LNCaP clone FGC (cell line): ENCODE measurements at regions not wholly inside any gene's neighbourhood (a gene's known extent, or its start where the extent isn't known, plus 50 kb on each side); places are given as distances from the start of the nearest gene placed in this dataset.

Experiments used
- DNase-seq: peaks from one replicate; pipeline ENCODE4 v3.0.0-alpha.2; 2011; ENCODE audit warnings: low read depth
- H3K4me3 ChIP-seq: 2 replicates; pipeline ENCODE4 v1.5.1; 2011; ENCODE audit warnings: mild to moderate bottlenecking, low read depth, low read length, control low read depth
- TF ChIP-seq, protein P1 (sequence below): IDR thresholded peaks from 2 replicates; pipeline ENCODE4 v1.5.1; 2012; ENCODE audit warnings: mild to moderate bottlenecking; ENCODE audit not compliant: control insufficient read depth, insufficient read depth; ENCODE audit errors: extremely low read depth

DNA sequence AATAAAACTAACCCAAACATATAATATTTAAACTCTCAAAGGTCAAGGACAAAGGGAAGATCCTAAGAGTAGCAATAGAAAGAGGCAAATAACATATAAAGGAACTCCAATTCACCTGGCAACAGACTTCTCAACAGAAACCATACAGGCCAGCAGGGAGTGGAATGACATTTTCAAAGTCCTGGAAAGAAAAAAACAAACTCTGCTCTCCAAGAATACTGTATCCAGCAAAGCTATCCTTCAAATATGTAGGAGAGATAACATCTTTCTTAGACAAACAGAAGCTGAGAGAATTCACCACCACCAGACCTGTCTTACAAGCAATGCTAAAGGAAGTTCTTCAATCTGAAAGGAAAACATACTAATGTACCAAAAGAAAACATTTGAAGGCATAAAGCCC is 51.5 kb upstream of the TMEM158 start:
- TF ChIP-seq, protein P1, sequence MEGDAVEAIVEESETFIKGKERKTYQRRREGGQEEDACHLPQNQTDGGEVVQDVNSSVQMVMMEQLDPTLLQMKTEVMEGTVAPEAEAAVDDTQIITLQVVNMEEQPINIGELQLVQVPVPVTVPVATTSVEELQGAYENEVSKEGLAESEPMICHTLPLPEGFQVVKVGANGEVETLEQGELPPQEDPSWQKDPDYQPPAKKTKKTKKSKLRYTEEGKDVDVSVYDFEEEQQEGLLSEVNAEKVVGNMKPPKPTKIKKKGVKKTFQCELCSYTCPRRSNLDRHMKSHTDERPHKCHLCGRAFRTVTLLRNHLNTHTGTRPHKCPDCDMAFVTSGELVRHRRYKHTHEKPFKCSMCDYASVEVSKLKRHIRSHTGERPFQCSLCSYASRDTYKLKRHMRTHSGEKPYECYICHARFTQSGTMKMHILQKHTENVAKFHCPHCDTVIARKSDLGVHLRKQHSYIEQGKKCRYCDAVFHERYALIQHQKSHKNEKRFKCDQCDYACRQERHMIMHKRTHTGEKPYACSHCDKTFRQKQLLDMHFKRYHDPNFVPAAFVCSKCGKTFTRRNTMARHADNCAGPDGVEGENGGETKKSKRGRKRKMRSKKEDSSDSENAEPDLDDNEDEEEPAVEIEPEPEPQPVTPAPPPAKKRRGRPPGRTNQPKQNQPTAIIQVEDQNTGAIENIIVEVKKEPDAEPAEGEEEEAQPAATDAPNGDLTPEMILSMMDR, result no peak
- H3K4me3 ChIP-seq, result no peak overlapping the region
- peak; percentile 14 for DNase-seq

DNA sequence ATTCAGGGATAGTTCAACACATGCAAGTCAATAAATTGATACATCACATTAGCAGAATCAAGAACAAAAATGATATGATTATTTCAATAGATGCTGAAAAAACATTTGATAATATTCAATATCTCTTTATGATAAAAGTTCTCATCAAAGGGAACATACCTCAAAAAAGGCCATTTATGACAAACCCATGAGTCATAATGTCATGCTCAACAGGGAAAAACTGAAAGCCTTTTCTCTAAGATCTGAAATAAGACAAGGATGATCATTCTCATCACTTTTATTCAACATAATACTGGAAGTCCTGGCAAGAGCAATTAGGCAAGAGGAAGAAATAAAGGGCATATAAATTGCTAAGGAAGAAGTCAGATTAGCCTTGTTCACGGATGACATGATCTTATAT is 54.1 kb upstream of the TMEM158 start:
- H3K4me3 ChIP-seq, result no peak overlapping the region
- no peak for DNase-seq
- TF ChIP-seq, protein P1, result no peak

DNA sequence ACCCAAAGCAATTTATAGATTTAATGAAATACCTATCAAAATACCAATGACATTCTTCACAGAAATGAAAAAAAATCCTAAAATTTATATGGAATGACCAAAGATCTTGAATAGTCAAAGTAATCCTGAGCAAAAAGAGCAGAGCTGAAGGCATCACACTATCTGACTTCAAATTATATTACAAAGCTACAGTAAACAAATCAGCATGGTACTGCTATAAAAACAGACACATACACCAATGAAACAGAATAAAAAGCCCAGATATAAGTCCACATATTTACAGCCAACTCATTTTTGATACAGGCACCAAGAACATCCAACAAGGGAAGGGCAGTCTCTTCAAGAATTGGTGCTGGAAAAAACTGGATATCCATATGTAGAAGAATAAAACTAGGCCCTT is 54.9 kb upstream of the TMEM158 start:
- no peak for DNase-seq
- TF ChIP-seq, protein P1, result no peak
- no peak overlapping the region for H3K4me3 ChIP-seq

DNA sequence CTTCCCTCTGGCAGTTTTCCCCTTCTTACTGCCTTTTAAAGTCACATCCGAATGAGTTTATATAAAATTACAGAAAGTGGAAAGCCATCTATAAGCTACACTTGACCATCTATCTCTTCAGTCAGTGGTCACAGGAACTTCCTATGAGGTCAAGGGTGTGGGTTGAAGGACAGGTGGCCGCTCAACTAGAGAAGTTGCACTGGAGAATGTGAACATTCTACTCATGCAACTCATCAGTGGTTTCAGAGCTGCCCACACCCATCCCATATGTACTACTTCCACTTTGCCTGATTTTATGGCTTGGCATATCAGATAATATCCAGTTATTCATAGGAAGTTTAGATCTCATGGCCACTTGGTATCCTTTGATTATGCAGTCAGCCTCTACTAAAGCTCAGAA is 57.4 kb upstream of the TMEM158 start:
- H3K4me3 ChIP-seq, result no peak overlapping the region
- TF ChIP-seq, protein P1, result no peak
- no peak for DNase-seq

DNA sequence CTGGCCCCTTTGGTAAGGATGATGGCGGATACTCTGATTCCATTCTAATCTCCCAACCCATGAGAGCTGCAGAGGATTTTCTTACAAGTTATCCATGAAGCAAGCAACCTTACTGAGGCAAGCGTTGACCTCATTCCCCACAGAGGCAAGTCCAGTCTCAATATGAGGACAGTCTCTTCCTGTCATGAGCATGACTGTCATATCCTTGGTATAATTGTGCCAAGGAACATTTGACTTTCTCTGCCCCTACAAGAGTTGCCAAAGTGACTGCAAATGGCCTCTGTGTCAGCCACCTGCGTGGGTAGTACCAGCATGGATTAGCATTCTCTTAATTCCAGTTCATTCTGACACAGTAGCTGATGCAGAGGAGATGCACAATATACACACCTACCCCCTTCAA is 71.2 kb upstream of the TMEM158 start:
- no peak overlapping the region for H3K4me3 ChIP-seq
- TF ChIP-seq, protein P1, result no peak
- DNase-seq, result no peak

DNA sequence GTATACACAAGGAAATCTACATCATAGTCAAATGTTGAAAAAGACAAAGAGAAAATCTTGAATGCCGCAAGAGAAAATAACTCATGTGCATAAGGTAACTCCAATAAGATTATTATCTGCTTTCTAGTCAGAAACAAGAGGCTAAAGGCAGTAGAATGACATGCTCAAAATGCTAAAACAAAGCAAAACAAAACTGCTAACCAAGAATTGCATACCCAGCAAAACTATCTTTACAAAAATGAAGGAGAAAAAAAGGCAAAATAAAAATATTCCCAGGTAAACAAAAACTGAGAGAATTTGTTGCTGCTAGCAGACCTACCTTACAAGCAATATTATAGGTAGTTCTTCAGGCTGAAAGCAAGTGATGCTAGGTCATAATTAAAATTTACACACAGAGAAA is 76.4 kb upstream of the TMEM158 start:
- H3K4me3 ChIP-seq, result no peak overlapping the region
- DNase-seq, result no peak
- TF ChIP-seq, protein P1, result no peak

DNA sequence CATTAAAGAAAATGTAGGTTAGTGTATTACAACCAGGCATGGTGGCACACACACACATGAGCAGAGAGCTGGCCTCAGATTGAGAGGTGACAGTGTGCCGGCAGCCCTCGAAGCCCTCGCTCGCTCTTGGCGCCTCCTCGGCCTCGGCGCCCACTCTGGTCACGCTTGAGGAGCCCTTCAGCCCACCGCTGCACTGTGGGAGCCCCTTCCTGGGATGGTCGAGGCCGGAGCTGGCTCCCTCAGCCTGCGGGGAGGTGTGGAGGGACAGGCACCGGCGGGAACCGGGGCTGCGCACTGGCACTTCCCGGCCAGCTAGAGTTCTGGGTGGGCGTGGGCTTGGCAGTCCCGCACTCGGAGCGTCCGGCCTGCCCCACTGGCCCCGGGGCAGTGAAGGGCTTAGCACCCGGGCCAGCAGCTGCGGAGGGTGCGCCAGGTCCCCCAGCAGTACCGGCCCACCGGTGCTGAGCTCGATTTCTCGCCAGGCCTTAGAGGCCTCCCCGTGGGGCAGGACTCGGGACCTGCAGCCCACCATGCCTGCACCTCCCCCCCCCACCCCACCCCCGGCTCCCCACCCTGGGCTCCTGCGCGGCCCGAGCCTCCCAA is 80.4 kb upstream of the TMEM158 start:
- H3K4me3 ChIP-seq, result no peak overlapping the region
- no peak for DNase-seq
- TF ChIP-seq, protein P1, result no peak
